SU-DHL-6 (cell line): ENCODE measurements at regions not wholly inside any gene's neighbourhood (a gene's known extent, or its start where the extent isn't known, plus 50 kb on each side); places are given as distances from the start of the nearest gene placed in this dataset.

Source experiments
- CTCF ChIP-seq: fragments of 200-600 bp; sonication (generic); IDR thresholded peaks from one replicate; pipeline ENCODE4 v1.5.1; 2017; ENCODE audit warnings: antibody characterized with exemption, mild to moderate bottlenecking, low read length, moderate library complexity; ENCODE audit not compliant: insufficient read depth, poor library complexity, severe bottlenecking
- EZH2phosphoT487 ChIP-seq: fragments of 200-600 bp; sonication (generic), shearing (Covaris generic); conservative IDR thresholded peaks from 2 replicates; pipeline ENCODE4 v1.6.1; 2018; ENCODE audit warnings: mild to moderate bottlenecking, antibody characterized with exemption, low read length, moderate library complexity, mixed read lengths

DNA sequence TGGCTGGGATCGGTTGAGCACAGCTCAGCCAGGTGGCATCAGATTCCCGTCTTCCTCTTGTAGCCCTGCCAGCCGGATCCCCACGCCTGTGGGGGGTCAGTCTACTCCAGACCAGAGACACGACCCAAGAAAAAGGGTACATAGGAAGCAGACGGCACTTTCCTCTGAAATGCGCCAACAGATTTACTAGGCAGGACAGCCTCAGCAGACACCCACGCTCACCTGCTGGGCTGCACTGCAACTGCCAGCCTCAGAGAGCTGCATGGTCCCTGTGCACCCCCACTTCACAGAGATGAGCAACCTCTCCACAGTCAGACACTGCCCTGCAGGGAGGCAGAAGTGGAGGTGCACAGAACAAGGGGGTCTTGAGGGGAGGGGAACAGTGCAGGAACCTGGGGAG lies 75.7 kb upstream of the OTOS start:
- TF ChIP-seq CTCF = no peak
- TF ChIP-seq EZH2phosphoT487 = no peak
